HCT116 (cell line): ENCODE measurements at regions not wholly inside any gene's neighbourhood (a gene's known extent, or its start where the extent isn't known, plus 50 kb on each side); places are given as distances from the start of the nearest gene placed in this dataset.

Source experiments
- ATAC-seq: fragments of 200-7000 bp; cut with Tn5 transposase; 2 replicates; pipeline ENCODE4 v1.9.1; 2020; ENCODE audit warnings: mild to moderate bottlenecking, moderate library complexity
- BruUV-seq: library from RNA; stranded (reverse); fragments of 400-500 nt; replicated peaks from 2 replicates; lab custom pipeline; 2021; lab: Mats Ljungman, UMichigan
- CTCF ChIA-PET: fragments of 300-600 bp; sonication (Branson Sonifier 250); formaldehyde crosslinking; loops from one replicate; lab custom pipeline; 2021; ENCODE audit warnings: antibody characterized with exemption; lab: Charles Lee
- POLR2A ChIA-PET: fragments of 300-600, 350-600 bp; sonication (Branson Sonifier 250); formaldehyde crosslinking; loops from one replicate; lab custom pipeline; 2021; ENCODE audit warnings: antibody characterized with exemption; lab: Charles Lee
- RAD21 ChIA-PET, 2 experiments: fragments of 300-600 bp; sonication (Branson Sonifier 250); formaldehyde crosslinking; loops; one replicate each; lab custom pipeline; 2023; ENCODE audit warnings: low total read pairs in 2 of 2; ENCODE audit not compliant: uncharacterized antibody in 2 of 2, unreplicated experiment in 2 of 2, low non-redundant PET in 1 of 2; lab: Charles Lee
- DNase-seq: peaks from one replicate; pipeline ENCODE4 v3.0.0-alpha.2; 2010; ENCODE audit warnings: low read depth, low spot score
- H2AFZ ChIP-seq: fragments of 200-600 bp; shearing (Covaris generic), sonication (generic); 2 replicates; pipeline ENCODE4 v1.6.1; 2017; ENCODE audit warnings: low read depth, mixed run types, mixed read lengths, antibody characterized with exemption, low read length; ENCODE audit not compliant: poor library complexity, severe bottlenecking
- H3K27ac ChIP-seq: 2 replicates; pipeline ENCODE4 v1.5.1; 2012; ENCODE audit warnings: low read depth, low read length
- H3K27me3 ChIP-seq: fragments of 200-600 bp; sonication (generic); 2 replicates; pipeline ENCODE4 v1.6.1; 2016; ENCODE audit warnings: mixed run types, low read length, mixed read lengths; ENCODE audit not compliant: insufficient read depth
- H3K36me3 ChIP-seq, 2 experiments: fragments of 200-500 bp in 1 of 2; fragments of 200-600 bp in 1 of 2; sonication (Bioruptor generic) in 1 of 2; sonication (generic) in 1 of 2; 2 replicates each; pipeline versions ENCODE4 v1.5.1 to v1.6.1; 2014 to 2016; ENCODE audit warnings: low read length in 2 of 2, inconsistent platforms in 1 of 2, mixed read lengths in 1 of 2, mixed run types in 1 of 2; ENCODE audit not compliant: insufficient read depth in 2 of 2, control insufficient read depth in 1 of 2
- H3K4me1 ChIP-seq, 2 experiments: fragments of 200-600 bp in 1 of 2; sonication (generic) in 1 of 2; 2 replicates each; pipeline versions ENCODE4 v1.5.1 to v1.6.1; 2012 to 2017; ENCODE audit warnings: low read length in 2 of 2, inconsistent platforms in 1 of 2, mild to moderate bottlenecking in 1 of 2, mixed read lengths in 1 of 2, mixed run types in 1 of 2, moderate library complexity in 1 of 2; ENCODE audit not compliant: insufficient read depth in 2 of 2, control insufficient read depth in 1 of 2
- H3K4me2 ChIP-seq: fragments of 200-600 bp; sonication (generic); 2 replicates; pipeline ENCODE4 v1.6.1; 2017; ENCODE audit warnings: mixed run types, low read length, mixed read lengths
- H3K4me3 ChIP-seq, 2 experiments: fragments of 200-600 bp in 1 of 2; sonication (generic) in 1 of 2; replicated peaks in 1 of 2; 2 replicates each; pipeline ENCODE4 v1.5.1; 2011 to 2016; ENCODE audit warnings: low read length in 2 of 2, control low read depth in 1 of 2, low read depth in 1 of 2, mild to moderate bottlenecking in 1 of 2, mixed read lengths in 1 of 2, mixed run types in 1 of 2
- H3K79me2 ChIP-seq: fragments of 200-600 bp; sonication (generic); 2 replicates; pipeline ENCODE4 v1.6.1; 2017; ENCODE audit warnings: mild to moderate bottlenecking, mixed run types, low read length, moderate library complexity, mixed read lengths; ENCODE audit not compliant: insufficient read depth
- H3K9ac ChIP-seq: fragments of 200-600 bp; sonication (generic); 2 replicates; pipeline ENCODE4 v1.6.1; 2016; ENCODE audit warnings: low read length, mixed read lengths
- H3K9me2 ChIP-seq: fragments of 200-600 bp; sonication (generic), shearing (Covaris generic); 2 replicates; pipeline ENCODE4 v1.6.1; 2017; ENCODE audit warnings: mixed run types, mild to moderate bottlenecking, moderate library complexity; ENCODE audit not compliant: insufficient read depth
- H3K9me3 ChIP-seq, 2 experiments: fragments of 200-500 bp in 1 of 2; fragments of 200-600 bp in 1 of 2; sonication (Bioruptor generic) in 1 of 2; sonication (generic) in 1 of 2; 2 replicates each; pipeline ENCODE4 v1.6.1; 2014 to 2017; ENCODE audit warnings: low read length in 2 of 2, mixed read lengths in 2 of 2, inconsistent platforms in 1 of 2, low read depth in 1 of 2, mild to moderate bottlenecking in 1 of 2, mixed run types in 1 of 2, moderate library complexity in 1 of 2; ENCODE audit not compliant: control insufficient read depth in 1 of 2, insufficient read depth in 1 of 2
- H4K20me1 ChIP-seq: fragments of 200-600 bp; sonication (generic), shearing (Covaris generic); 2 replicates; pipeline ENCODE4 v1.6.1; 2017; ENCODE audit warnings: mixed run types, mild to moderate bottlenecking, moderate library complexity; ENCODE audit not compliant: insufficient read depth
- ATF3 ChIP-seq: IDR thresholded peaks from 2 replicates; pipeline ENCODE4 v1.6.1; 2012
- CEBPB ChIP-seq: IDR thresholded peaks from 2 replicates; pipeline ENCODE4 v1.6.1; 2012; ENCODE audit warnings: low read depth
- EGR1 ChIP-seq: IDR thresholded peaks from 2 replicates; pipeline ENCODE4 v1.6.1; 2012; ENCODE audit warnings: low read depth
- ELF1 ChIP-seq: IDR thresholded peaks from 2 replicates; pipeline ENCODE4 v1.6.1; 2012; ENCODE audit warnings: low read depth, borderline replicate concordance
- EZH2 ChIP-seq: fragments of 200-600 bp; sonication (generic); IDR thresholded peaks from 2 replicates; pipeline ENCODE4 v1.6.1; 2017; ENCODE audit warnings: antibody characterized with exemption, mixed run types
- EZH2phosphoT487 ChIP-seq: fragments of 200-600 bp; IDR thresholded peaks from 2 replicates; pipeline ENCODE4 v1.6.1; 2018; ENCODE audit warnings: antibody characterized with exemption, borderline replicate concordance
- FOSL1 ChIP-seq: IDR thresholded peaks from 2 replicates; pipeline ENCODE4 v1.6.1; 2012; ENCODE audit warnings: low read depth
- MAX ChIP-seq: IDR thresholded peaks from 2 replicates; pipeline ENCODE4 v1.6.1; 2012
- POLR2A ChIP-seq: IDR thresholded peaks from 2 replicates; pipeline ENCODE4 v1.7.0; 2011; ENCODE audit warnings: borderline replicate concordance; ENCODE audit not compliant: insufficient read depth, insufficient read length; ENCODE audit errors: extremely low read depth
- POLR2AphosphoS5 ChIP-seq: IDR thresholded peaks from 2 replicates; pipeline ENCODE4 v1.6.1; 2011; ENCODE audit warnings: mild to moderate bottlenecking, low read depth, low read length, moderate library complexity
- RAD21 ChIP-seq: IDR thresholded peaks from 2 replicates; pipeline ENCODE4 v1.6.1; 2012; ENCODE audit warnings: low read depth, mild to moderate bottlenecking
- REST ChIP-seq: IDR thresholded peaks from 2 replicates; pipeline ENCODE4 v1.6.1; 2012; ENCODE audit warnings: low read depth
- SIN3A ChIP-seq: IDR thresholded peaks from 2 replicates; pipeline ENCODE4 v1.6.1; 2012; ENCODE audit warnings: low read depth
- SP1 ChIP-seq: IDR thresholded peaks from 2 replicates; pipeline ENCODE4 v1.6.1; 2012; ENCODE audit warnings: low read depth
- TCF7L2 ChIP-seq: IDR thresholded peaks from 2 replicates; pipeline ENCODE4 v1.7.0; 2011; ENCODE audit warnings: borderline replicate concordance, inconsistent platforms; ENCODE audit not compliant: insufficient read depth, insufficient read length; ENCODE audit errors: extremely low read depth
- YY1 ChIP-seq: IDR thresholded peaks from 2 replicates; pipeline ENCODE4 v1.6.1; 2011; ENCODE audit warnings: low read length, low read depth, moderate library complexity, mild to moderate bottlenecking; ENCODE audit not compliant: insufficient replicate concordance; ENCODE audit errors: extremely low read depth
- ZFX ChIP-seq: fragments of 450-650 bp; IDR thresholded peaks from 2 replicates; pipeline ENCODE4 v1.6.1; 2017
- intact Hi-C: fragments of 100-400 bp; cut with micrococcal nuclease; formaldehyde crosslinking; loops from 2 replicates; pipeline ENCODE4 v1.10.0; 2022

- H3K4me3 ChIP-seq, result no peak overlapping the region
- H3K4me1 ChIP-seq, result no peaks in the 10 kb centered on the region
- H3K27me3 ChIP-seq, result no peaks in the 10 kb centered on the region
- CTCF ChIA-PET, result no interaction called here
- intact Hi-C loops, result no loop called here
- H3K79me2 ChIP-seq, result no peaks in the 10 kb centered on the region
- no peaks in the 10 kb centered on the region for H4K20me1 ChIP-seq
- no TSS peak for BruUV-seq
- RAD21 ChIA-PET, result no interaction called here
- no peak for TF ChIP-seq EZH2
- TF ChIP-seq ATF3, result no peak
- TF ChIP-seq YY1, result no peak
- no peak for TF ChIP-seq MAX
- TF ChIP-seq POLR2AphosphoS5, result no peak
- TF ChIP-seq FOSL1, result no peak
- TF ChIP-seq SIN3A, result no peak
- no peak for TF ChIP-seq SP1
- TF ChIP-seq TCF7L2, result no peak
- ATAC-seq (no peak), DNase-seq (no peak)
- H3K9me2 ChIP-seq, result no peaks in the 10 kb centered on the region
- H3K9ac ChIP-seq, result no peak overlapping the region
- no peaks in the 10 kb centered on the region for H3K9me3 ChIP-seq
- no peak overlapping the region for H3K4me2 ChIP-seq
- H2AFZ ChIP-seq, result no peak overlapping the region
- H3K27ac ChIP-seq, result no peak overlapping the region
- no peaks in the 10 kb centered on the region for H3K36me3 ChIP-seq
- POLR2A ChIA-PET, result no interaction called here
Observed at GRCh38 chr9:106700676-106701075, 162.3 kb upstream of the ZNF462 start.

- no peak for ATAC-seq
- ChIA-PET RAD21 (no interaction called here), POLR2A (no interaction called here), CTCF (no interaction called here)
- H3K79me2 ChIP-seq, result no peaks in the 10 kb centered on the region
- H3K27ac ChIP-seq, result no peak overlapping the region
- no peaks in the 10 kb centered on the region for H3K36me3 ChIP-seq
- no peaks in the 10 kb centered on the region for H4K20me1 ChIP-seq
- H2AFZ ChIP-seq, result no peak overlapping the region
- no peaks in the 10 kb centered on the region for H3K4me1 ChIP-seq
- BruUV-seq, result no TSS peak
- H3K9me3 ChIP-seq, result no peaks in the 10 kb centered on the region
- intact Hi-C loops, result no loop called here
- no peak overlapping the region for H3K9ac ChIP-seq
- no peak overlapping the region for H3K4me2 ChIP-seq
- no peak for DNase-seq
- H3K9me2 ChIP-seq, result no peaks in the 10 kb centered on the region
- H3K27me3 ChIP-seq, result no peaks in the 10 kb centered on the region
- no peak overlapping the region for H3K4me3 ChIP-seq
- TF ChIP-seq RAD21 (no peak), EGR1 (no peak), EZH2 (no peak), TCF7L2 (no peak), REST (no peak), EZH2phosphoT487 (no peak), MAX (no peak), FOSL1 (no peak), ELF1 (no peak), POLR2A (no peak), CEBPB (no peak), ZFX (no peak)
Observed at GRCh38 chr9:106701611-106702010, 161.4 kb upstream of the ZNF462 start.
